SU-DHL-6 (cell line): ENCODE measurements at regions not wholly inside any gene's neighbourhood (a gene's known extent, or its start where the extent isn't known, plus 50 kb on each side); places are given as distances from the start of the nearest gene placed in this dataset.
"Not testable (repeated sequence)": the region's sequence is repeated elsewhere in the genome, so short reads cannot be mapped to it uniquely, and the experiment has no call there.

Experiments used
- CTCF ChIP-seq: fragments of 200-600 bp; sonication (generic); IDR thresholded peaks from one replicate; pipeline ENCODE4 v1.5.1; 2017; ENCODE audit warnings: antibody characterized with exemption, mild to moderate bottlenecking, low read length, moderate library complexity; ENCODE audit not compliant: insufficient read depth, poor library complexity, severe bottlenecking
- EZH2phosphoT487 ChIP-seq: fragments of 200-600 bp; sonication (generic), shearing (Covaris generic); conservative IDR thresholded peaks from 2 replicates; pipeline ENCODE4 v1.6.1; 2018; ENCODE audit warnings: mild to moderate bottlenecking, antibody characterized with exemption, low read length, moderate library complexity, mixed read lengths

- not testable (repeated sequence) for TF ChIP-seq CTCF, EZH2phosphoT487
These were observed 107.9 kb upstream of the FBXO28 start for GRCh38 chr1:224005973-224006372.
